Umbilical cord (tissue), 1 donor: ENCODE measurements at regions not wholly inside any gene's neighbourhood (a gene's known extent, or its start where the extent isn't known, plus 50 kb on each side); places are given as distances from the start of the nearest gene placed in this dataset.

Source experiments
- DNase-seq: peaks from one replicate; pipeline ENCODE4 v3.0.0-alpha.2; 2015; ENCODE audit warnings: low spot score

GRCh38 chr11:110833033-110833484 is 120.8 kb upstream of the ARHGAP20 start:
- no peak for DNase-seq

GRCh38 chr11:110832539-110832938 is 120.3 kb upstream of the ARHGAP20 start:
- no peak for DNase-seq

GRCh38 chr11:110832080-110832479 is 119.8 kb upstream of the ARHGAP20 start:
- no peak for DNase-seq

- DNase-seq: peak; percentile 47
Observed at GRCh38 chr11:110830747-110831146, 118.5 kb upstream of the ARHGAP20 start.

GRCh38 chr11:110830344-110830743 is 118.1 kb upstream of the ARHGAP20 start:
- no peak for DNase-seq

GRCh38 chr11:110829873-110830272 is 117.6 kb upstream of the ARHGAP20 start:
- DNase-seq: no peak

GRCh38 chr11:110828086-110828485 is 115.8 kb upstream of the ARHGAP20 start:
- DNase-seq: no peak

- no peak for DNase-seq
Observed at GRCh38 chr11:110827276-110827675, 115.0 kb upstream of the ARHGAP20 start.

- DNase-seq: no peak
Observed at GRCh38 chr11:110824912-110825620, 112.8 kb upstream of the ARHGAP20 start.

- DNase-seq: no peak
Observed at GRCh38 chr11:110818032-110818687, 105.9 kb upstream of the ARHGAP20 start.

GRCh38 chr11:110812086-110812733 is 100.0 kb upstream of the ARHGAP20 start:
- DNase-seq: no peak

- DNase-seq: no peak
Observed at GRCh38 chr11:110809417-110810199, 97.4 kb upstream of the ARHGAP20 start.

- DNase-seq: no peak
Observed at GRCh38 chr11:110808248-110808647, 96.0 kb upstream of the ARHGAP20 start.

GRCh38 chr11:110807801-110808200 is 95.6 kb upstream of the ARHGAP20 start:
- no peak for DNase-seq

- no peak for DNase-seq
Observed at GRCh38 chr11:110805756-110806155, 93.5 kb upstream of the ARHGAP20 start.

- peak; percentile 60 for DNase-seq
Observed at GRCh38 chr11:110802162-110802561, 89.9 kb upstream of the ARHGAP20 start.

- no peak for DNase-seq
Observed at GRCh38 chr11:110801328-110801727, 89.1 kb upstream of the ARHGAP20 start.

GRCh38 chr11:110798201-110798900 is 86.1 kb upstream of the ARHGAP20 start:
- DNase-seq: no peak

- DNase-seq: no peak
Observed at GRCh38 chr11:110797453-110797852, 85.2 kb upstream of the ARHGAP20 start.

- peak; percentile 19 for DNase-seq
Observed at GRCh38 chr11:110795112-110795624, 82.9 kb upstream of the ARHGAP20 start.

- DNase-seq: no peak
Observed at GRCh38 chr11:110793556-110793955, 81.3 kb upstream of the ARHGAP20 start.
